ENCODE measurements at regions not wholly inside any gene's neighbourhood (a gene's known extent, or its start where the extent isn't known, plus 50 kb on each side); places are given as distances from the start of the nearest gene placed in this dataset.

DNA sequence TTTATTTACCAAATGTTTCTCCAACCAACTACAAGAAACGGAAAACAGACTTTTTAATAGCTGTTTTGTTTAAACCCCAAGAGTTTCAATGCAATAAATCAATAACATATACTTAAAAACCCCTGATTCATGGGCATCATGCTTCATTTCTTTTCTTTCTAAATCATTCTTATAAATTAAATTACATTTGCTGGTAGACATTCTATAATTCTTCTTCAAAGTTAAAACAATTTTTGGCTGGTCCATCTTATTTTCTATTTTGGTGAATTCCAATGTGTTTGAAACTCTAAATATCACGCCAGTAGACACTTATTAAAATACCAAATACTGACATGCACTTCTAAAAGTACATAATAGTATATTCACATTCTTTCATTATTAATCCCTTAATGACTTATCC is 408.6 kb downstream of the LIG4 start:
- 74% methylated on average over 2 of the region's 2 CpGs for WGBS (ENCODE audit: low lambda C conversion rate, missing lambda C conversion rate)
- TF ChIP-seq, protein P1, sequence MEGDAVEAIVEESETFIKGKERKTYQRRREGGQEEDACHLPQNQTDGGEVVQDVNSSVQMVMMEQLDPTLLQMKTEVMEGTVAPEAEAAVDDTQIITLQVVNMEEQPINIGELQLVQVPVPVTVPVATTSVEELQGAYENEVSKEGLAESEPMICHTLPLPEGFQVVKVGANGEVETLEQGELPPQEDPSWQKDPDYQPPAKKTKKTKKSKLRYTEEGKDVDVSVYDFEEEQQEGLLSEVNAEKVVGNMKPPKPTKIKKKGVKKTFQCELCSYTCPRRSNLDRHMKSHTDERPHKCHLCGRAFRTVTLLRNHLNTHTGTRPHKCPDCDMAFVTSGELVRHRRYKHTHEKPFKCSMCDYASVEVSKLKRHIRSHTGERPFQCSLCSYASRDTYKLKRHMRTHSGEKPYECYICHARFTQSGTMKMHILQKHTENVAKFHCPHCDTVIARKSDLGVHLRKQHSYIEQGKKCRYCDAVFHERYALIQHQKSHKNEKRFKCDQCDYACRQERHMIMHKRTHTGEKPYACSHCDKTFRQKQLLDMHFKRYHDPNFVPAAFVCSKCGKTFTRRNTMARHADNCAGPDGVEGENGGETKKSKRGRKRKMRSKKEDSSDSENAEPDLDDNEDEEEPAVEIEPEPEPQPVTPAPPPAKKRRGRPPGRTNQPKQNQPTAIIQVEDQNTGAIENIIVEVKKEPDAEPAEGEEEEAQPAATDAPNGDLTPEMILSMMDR (IDR thresholded peaks at IDR 0.05; ENCODE audit: poor library complexity) = no peak
- TF ChIP-seq EZH2phosphoT487 (IDR thresholded peaks at IDR 0.05; ENCODE audit: low read depth, severe bottlenecking, unreplicated experiment) (no peak), EZH2 (IDR thresholded peaks at IDR 0.05; ENCODE audit: borderline replicate concordance) (no peak)

DNA sequence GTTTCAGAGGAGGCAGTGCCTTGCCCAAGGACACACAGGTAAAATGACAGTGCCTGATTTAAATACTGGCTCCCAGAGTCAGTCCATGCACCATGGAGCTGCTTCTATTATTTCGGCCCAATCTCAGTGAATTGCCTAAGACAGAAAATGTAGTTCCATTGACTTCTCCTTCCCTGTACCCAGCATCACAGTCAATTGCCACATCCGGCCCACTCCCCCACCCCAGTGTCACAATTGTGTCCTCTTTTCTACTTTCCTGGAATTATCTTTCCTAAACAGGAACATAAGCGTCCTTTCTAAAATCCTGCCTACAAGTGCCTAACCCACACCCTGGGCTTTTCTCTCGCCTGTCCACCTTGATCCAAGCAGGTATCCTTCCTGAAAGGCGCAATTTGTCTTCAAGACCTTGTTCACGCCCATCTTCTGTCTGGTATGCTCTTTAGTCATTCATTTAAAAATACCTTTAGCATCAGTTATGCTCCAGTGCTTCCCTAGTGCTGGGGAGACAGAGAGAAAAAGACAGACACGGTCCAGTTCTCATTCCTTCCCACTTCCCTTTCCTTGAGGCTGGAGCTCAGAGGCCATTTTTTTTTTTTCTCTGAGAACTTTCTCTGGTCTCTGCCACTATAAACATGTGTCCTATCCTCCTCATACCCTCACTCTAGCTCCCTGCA is 411.4 kb downstream of the LIG4 start:
- Histone ChIP-seq H3K4me2 (no peak overlapping the region), H3K79me2 (no peaks in the 10 kb centered on the region), H3K4me3 (no peak overlapping the region), H3K9me3 (ENCODE audit: low read depth) (no peaks in the 10 kb centered on the region), H4K20me1 (ENCODE audit: insufficient read depth, poor library complexity, severe bottlenecking) (no peaks in the 10 kb centered on the region), H3K9me2 (replicated peaks; ENCODE audit: insufficient read depth) (no peaks in the 10 kb centered on the region), H2AFZ (no peak overlapping the region), H3K36me3 (replicated peaks; ENCODE audit: insufficient read depth, low read depth) (no peaks in the 10 kb centered on the region), H3K4me1 (ENCODE audit: insufficient read depth) (no peaks in the 10 kb centered on the region), H3K27ac (no peak overlapping the region), H3K27me3 (no peaks in the 10 kb centered on the region)
- TF ChIP-seq EZH2 (IDR thresholded peaks at IDR 0.05; ENCODE audit: borderline replicate concordance) (no peak), EZH2phosphoT487 (IDR thresholded peaks at IDR 0.05; ENCODE audit: low read depth, severe bottlenecking, unreplicated experiment) (no peak)
- TF ChIP-seq, protein P1 (IDR thresholded peaks at IDR 0.05; ENCODE audit: poor library complexity) = no peak
- no peak for DNase-seq (ENCODE audit: low spot score)
- 91% methylated on average over 7 of the region's 7 CpGs for WGBS (ENCODE audit: low lambda C conversion rate, missing lambda C conversion rate)

More for the DNA sequence above, 408.6 kb downstream of the LIG4 start:
- no peak overlapping the region for H2AFZ ChIP-seq
- H3K27me3 ChIP-seq = no peaks in the 10 kb centered on the region
- H3K9me3 ChIP-seq (ENCODE audit: low read depth) = no peaks in the 10 kb centered on the region
- H3K79me2 ChIP-seq = no peaks in the 10 kb centered on the region
- H3K9me2 ChIP-seq (replicated peaks; ENCODE audit: insufficient read depth) = no peaks in the 10 kb centered on the region
- H3K36me3 ChIP-seq (replicated peaks; ENCODE audit: insufficient read depth, low read depth) = no peaks in the 10 kb centered on the region
- H3K27ac ChIP-seq = no peak overlapping the region
- no peaks in the 10 kb centered on the region for H4K20me1 ChIP-seq (ENCODE audit: insufficient read depth, poor library complexity, severe bottlenecking)
- DNase-seq (ENCODE audit: low spot score) = no peak
- H3K4me3 ChIP-seq = no peak overlapping the region
- no peak overlapping the region for H3K4me2 ChIP-seq
- H3K4me1 ChIP-seq (ENCODE audit: insufficient read depth) = no peaks in the 10 kb centered on the region

DNA sequence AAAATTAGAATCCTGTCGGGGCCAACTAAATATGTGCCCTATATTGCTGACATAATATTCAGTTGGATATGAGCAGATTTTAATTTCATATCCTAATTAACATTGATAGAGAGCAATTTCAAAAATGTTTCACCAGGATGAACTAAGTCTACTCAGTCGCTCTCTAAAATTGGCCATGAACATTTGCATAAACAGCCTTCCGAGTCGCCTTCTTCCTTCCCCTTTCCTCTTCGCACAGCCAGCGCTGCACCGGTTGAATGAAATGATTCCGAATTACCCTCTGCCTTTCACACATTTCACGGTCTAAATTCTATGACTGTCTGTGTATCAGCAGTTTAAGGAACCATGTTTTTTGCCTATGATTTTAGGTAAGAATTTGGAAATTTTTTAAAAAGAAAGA is 413.7 kb downstream of the LIG4 start:
- no peaks in the 10 kb centered on the region for H3K36me3 ChIP-seq (replicated peaks; ENCODE audit: insufficient read depth, low read depth)

More for the DNA sequence above, 413.7 kb downstream of the LIG4 start:
- Histone ChIP-seq H3K9me3 (ENCODE audit: low read depth) (no peaks in the 10 kb centered on the region), H2AFZ (no peak overlapping the region), H3K4me3 (no peak overlapping the region), H3K4me1 (ENCODE audit: insufficient read depth) (no peaks in the 10 kb centered on the region), H3K27ac (no peak overlapping the region), H3K27me3 (no peaks in the 10 kb centered on the region), H3K9me2 (replicated peaks; ENCODE audit: insufficient read depth) (no peaks in the 10 kb centered on the region), H3K79me2 (no peaks in the 10 kb centered on the region), H4K20me1 (ENCODE audit: insufficient read depth, poor library complexity, severe bottlenecking) (no peaks in the 10 kb centered on the region), H3K4me2 (no peak overlapping the region)
- DNase-seq (ENCODE audit: low spot score) = no peak
- 86% methylated on average over 9 of the region's 9 CpGs for WGBS (ENCODE audit: low lambda C conversion rate, missing lambda C conversion rate)
- TF ChIP-seq EZH2 (IDR thresholded peaks at IDR 0.05; ENCODE audit: borderline replicate concordance) = no peak
- TF ChIP-seq, protein P1 (IDR thresholded peaks at IDR 0.05; ENCODE audit: poor library complexity) = no peak
- TF ChIP-seq EZH2phosphoT487 (IDR thresholded peaks at IDR 0.05; ENCODE audit: low read depth, severe bottlenecking, unreplicated experiment) = no peak

All from hepatocyte (in vitro differentiated cells).